ENCODE measurements at regions not wholly inside any gene's neighbourhood (a gene's known extent, or its start where the extent isn't known, plus 50 kb on each side); places are given as distances from the start of the nearest gene placed in this dataset.

- H3K4me3 ChIP-seq (ENCODE audit: low read depth, low read length) = no peak overlapping the region
- TF ChIP-seq, protein P1, sequence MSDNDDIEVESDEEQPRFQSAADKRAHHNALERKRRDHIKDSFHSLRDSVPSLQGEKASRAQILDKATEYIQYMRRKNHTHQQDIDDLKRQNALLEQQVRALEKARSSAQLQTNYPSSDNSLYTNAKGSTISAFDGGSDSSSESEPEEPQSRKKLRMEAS (IDR thresholded peaks at IDR 0.05; ENCODE audit: low read depth, low read length) = no peak
- TF ChIP-seq POLR2A (IDR thresholded peaks at IDR 0.05; ENCODE audit: extremely low read depth, insufficient read length) (no peak), CTCF (IDR thresholded peaks at IDR 0.05; ENCODE audit: low read depth, low read length) (no peak), MYC (IDR thresholded peaks at IDR 0.05; ENCODE audit: low read depth, low read length) (no peak)
- DNase-seq (ENCODE audit: low read depth) = no peak
These were observed 146.4 kb upstream of the MAMLD1 start for GRCh38 chrX:150216716-150217115.

GRCh38 chrX:150217609-150218008, 145.5 kb upstream of the MAMLD1 start:
- no peak overlapping the region for H3K4me3 ChIP-seq (ENCODE audit: low read depth, low read length)
- DNase-seq (ENCODE audit: low read depth) = no peak
- TF ChIP-seq MYC (IDR thresholded peaks at IDR 0.05; ENCODE audit: low read depth, low read length) = no peak
- no peak for TF ChIP-seq POLR2A (IDR thresholded peaks at IDR 0.05; ENCODE audit: extremely low read depth, insufficient read length)
- TF ChIP-seq CTCF (IDR thresholded peaks at IDR 0.05; ENCODE audit: low read depth, low read length) = no peak
- TF ChIP-seq, protein P1 (IDR thresholded peaks at IDR 0.05; ENCODE audit: low read depth, low read length) = no peak

DNA sequence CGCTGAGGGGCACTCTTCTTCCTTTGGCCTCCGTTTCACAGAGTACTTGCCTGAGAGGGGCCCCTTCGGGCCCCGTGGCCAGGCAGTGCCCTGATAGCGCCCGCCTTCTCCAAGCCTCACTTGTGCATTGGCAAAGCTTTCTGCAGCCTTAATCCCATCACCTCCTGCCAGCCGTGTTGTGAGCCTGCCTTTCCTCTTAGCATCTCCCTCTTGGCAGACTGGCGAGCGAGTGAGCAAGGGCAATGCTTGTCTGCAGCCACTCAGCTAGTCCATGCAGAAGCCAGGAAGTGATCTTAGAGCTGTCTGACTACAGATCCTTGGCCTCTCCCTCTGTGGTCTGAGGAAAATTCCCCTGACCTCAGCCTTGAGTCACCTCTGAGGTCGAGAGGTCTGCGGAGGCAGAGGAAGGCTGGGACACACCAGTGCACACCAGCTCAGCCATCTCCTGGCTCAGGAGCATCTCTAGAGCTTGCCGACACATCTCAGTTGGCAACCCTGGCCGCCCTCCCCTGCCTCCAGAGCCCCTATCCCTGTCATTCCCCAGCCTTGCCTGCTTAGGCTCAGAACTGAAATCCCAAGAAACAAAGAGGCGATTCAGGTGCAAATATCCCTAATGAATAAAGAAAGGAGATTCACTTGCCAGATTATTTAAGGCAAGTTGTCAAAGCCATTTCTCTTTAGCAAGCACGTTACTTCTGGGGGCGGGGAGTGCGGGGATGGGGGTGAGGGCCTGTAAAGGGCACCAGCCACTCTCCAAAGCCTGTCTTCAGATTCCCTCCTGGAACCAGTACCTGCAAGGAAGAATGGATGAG, 143.5 kb upstream of the MAMLD1 start:
- TF ChIP-seq MYC (IDR thresholded peaks at IDR 0.05; ENCODE audit: low read depth, low read length) = no peak
- TF ChIP-seq, protein P1 (IDR thresholded peaks at IDR 0.05; ENCODE audit: low read depth, low read length) = no peak
- TF ChIP-seq POLR2A (IDR thresholded peaks at IDR 0.05; ENCODE audit: extremely low read depth, insufficient read length) = no peak
- TF ChIP-seq CTCF (IDR thresholded peaks at IDR 0.05; ENCODE audit: low read depth, low read length) = no peak
- H3K4me3 ChIP-seq (ENCODE audit: low read depth, low read length) = no peak overlapping the region
- no peak for DNase-seq (ENCODE audit: low read depth)

DNA sequence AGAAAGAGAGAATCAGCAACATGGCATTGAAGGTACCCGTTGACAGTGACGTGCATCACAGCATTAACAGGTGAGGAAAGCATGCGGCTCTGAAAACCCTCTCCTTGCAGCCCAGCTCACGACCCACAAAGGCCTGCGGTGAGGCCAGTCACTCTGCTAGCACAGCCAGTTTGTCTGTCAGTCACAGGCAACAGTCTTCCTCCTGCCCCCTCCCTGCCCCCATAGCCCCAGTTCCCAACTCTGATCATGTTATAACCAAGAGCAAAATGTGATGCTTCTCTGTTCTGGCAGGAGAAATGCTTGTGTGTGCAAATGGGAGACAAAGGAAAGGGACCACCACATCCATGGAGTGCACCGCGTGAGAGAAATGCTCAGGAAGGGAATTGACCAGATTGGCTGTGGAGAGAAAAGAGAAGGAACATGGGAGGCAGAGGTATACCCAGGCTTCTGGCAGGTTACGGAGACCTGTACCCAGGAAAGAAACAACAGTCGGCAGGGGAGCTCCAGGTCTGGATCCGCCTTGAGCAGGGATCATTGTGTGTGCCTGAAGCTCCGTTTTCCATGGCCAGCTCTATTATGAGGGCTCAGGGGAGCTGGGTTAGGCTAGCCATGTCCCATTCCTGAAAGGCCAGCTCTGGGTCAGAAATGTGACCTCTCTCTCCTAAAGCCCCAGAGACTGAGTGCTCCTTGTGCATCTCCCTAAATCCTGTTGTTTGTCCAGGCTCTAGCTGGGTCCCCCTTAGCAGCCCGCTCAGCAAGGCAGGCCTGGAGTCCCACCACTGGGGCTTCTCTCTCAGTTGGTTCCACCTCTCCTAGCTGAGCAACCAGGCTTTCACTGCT, 139.7 kb upstream of the MAMLD1 start:
- TF ChIP-seq, protein P1 (IDR thresholded peaks at IDR 0.05; ENCODE audit: low read depth, low read length) = no peak
- no peak for TF ChIP-seq POLR2A (IDR thresholded peaks at IDR 0.05; ENCODE audit: extremely low read depth, insufficient read length)
- no peak for TF ChIP-seq CTCF (IDR thresholded peaks at IDR 0.05; ENCODE audit: low read depth, low read length)
- TF ChIP-seq MYC (IDR thresholded peaks at IDR 0.05; ENCODE audit: low read depth, low read length) = no peak
- no peak overlapping the region for H3K4me3 ChIP-seq (ENCODE audit: low read depth, low read length)
- DNase-seq (ENCODE audit: low read depth) = no peak

- DNase-seq (ENCODE audit: low read depth) = no peak
- no peak overlapping the region for H3K4me3 ChIP-seq (ENCODE audit: low read depth, low read length)
- no peak for TF ChIP-seq MYC (IDR thresholded peaks at IDR 0.05; ENCODE audit: low read depth, low read length)
- no peak for TF ChIP-seq POLR2A (IDR thresholded peaks at IDR 0.05; ENCODE audit: extremely low read depth, insufficient read length)
- TF ChIP-seq CTCF (IDR thresholded peaks at IDR 0.05; ENCODE audit: low read depth, low read length) = no peak
- TF ChIP-seq, protein P1 (IDR thresholded peaks at IDR 0.05; ENCODE audit: low read depth, low read length) = no peak
These were observed 138.4 kb upstream of the MAMLD1 start for GRCh38 chrX:150224676-150225075.
